ENCODE measurements at regions not wholly inside any gene's neighbourhood (a gene's known extent, or its start where the extent isn't known, plus 50 kb on each side); places are given as distances from the start of the nearest gene placed in this dataset.

GRCh38 chr3:13688034-13688433 is 139.1 kb downstream of the FBLN2 start:
- dilution Hi-C loops (cut with MboI; ENCODE audit: extremely low pct_ligation_motif_present, low sequenced_read_pairs) (no loop called here), intact Hi-C loops (cut with micrococcal nuclease) (no loop called here)
- no peak overlapping the region for H3K27ac ChIP-seq (ENCODE audit: insufficient read depth, low read depth, low read length)
- H3K4me2 ChIP-seq (ENCODE audit: insufficient read depth, low read length), result no peak overlapping the region
- H3K9me3 ChIP-seq (replicated peaks; ENCODE audit: control insufficient read depth, insufficient read depth, low read length), result no peaks in the 10 kb centered on the region
- no peaks in the 10 kb centered on the region for H3K79me2 ChIP-seq (ENCODE audit: control insufficient read depth, insufficient read depth, low read length)
- ChIA-PET POLR2A (no interaction called here), CTCF (no interaction called here)
- H3K9me1 ChIP-seq (replicated peaks; ENCODE audit: control insufficient read depth, extremely low read depth, insufficient read depth, low read length), result no peaks in the 10 kb centered on the region
- no peak overlapping the region for H2AFZ ChIP-seq (ENCODE audit: low read depth, low read length)
- DNase-seq (ENCODE audit: low read depth, low spot score) (no peak), FAIRE-seq (no peak)
- no peak overlapping the region for H3K4me3 ChIP-seq (replicated peaks in 1 of 3; ENCODE audit: insufficient read depth in 1 of 3, low read depth in 1 of 3, low read length in 3 of 3)
- no peak for TF ChIP-seq GATA2 (IDR thresholded peaks at IDR 0.05; ENCODE audit: insufficient read depth, insufficient read length, low read depth, low read length)
- TF ChIP-seq FOS (IDR thresholded peaks at IDR 0.05; ENCODE audit: borderline replicate concordance, insufficient read depth, low read length), result no peak
- no peak for TF ChIP-seq CTCF (IDR thresholded peaks at IDR 0.05; ENCODE audit: extremely low read depth in 1 of 2, insufficient read depth in 1 of 2, low read depth in 1 of 2, low read length in 2 of 2)
- TF ChIP-seq MAX (IDR thresholded peaks at IDR 0.05; ENCODE audit: insufficient read depth, insufficient read length), result no peak
- TF ChIP-seq POLR2AphosphoS5 (IDR thresholded peaks at IDR 0.05; ENCODE audit: insufficient read depth, low read depth, low read length), result no peak
- no peak for TF ChIP-seq MYC (IDR thresholded peaks at IDR 0.05; ENCODE audit: low read depth, low read length)
- no peak for TF ChIP-seq POLR2A (IDR thresholded peaks at IDR 0.05; ENCODE audit: low read depth, low read length)
- TF ChIP-seq EZH2 (IDR thresholded peaks at IDR 0.05; ENCODE audit: borderline replicate concordance, low read depth, low read length, severe bottlenecking), result no peak
- no peak for TF ChIP-seq JUN (IDR thresholded peaks at IDR 0.05; ENCODE audit: borderline replicate concordance, insufficient read depth, insufficient read length, low read depth)
- no peaks in the 10 kb centered on the region for H4K20me1 ChIP-seq (replicated peaks; ENCODE audit: control insufficient read depth, extremely low read depth, insufficient read depth, low read length)
- H3K4me1 ChIP-seq (ENCODE audit: control insufficient read depth, extremely low read depth, insufficient read depth, low read length), result no peaks in the 10 kb centered on the region
- BruUV-seq (replicated peaks), result no TSS peak
- no peaks in the 10 kb centered on the region for H3K36me3 ChIP-seq (ENCODE audit: control insufficient read depth in 2 of 2, extremely low read depth in 1 of 2, insufficient read depth in 2 of 2, low read length in 2 of 2)
- no peaks in the 10 kb centered on the region for H3K27me3 ChIP-seq (ENCODE audit: control insufficient read depth in 2 of 2, insufficient read depth in 2 of 2, low read length in 2 of 2)
- no peak overlapping the region for H3K9ac ChIP-seq (replicated peaks; ENCODE audit: extremely low read depth, insufficient read depth, low read length)

All from endothelial cell of umbilical vein (primary cell).